OCI-LY3 (cell line): ENCODE measurements at regions not wholly inside any gene's neighbourhood (a gene's known extent, or its start where the extent isn't known, plus 50 kb on each side); places are given as distances from the start of the nearest gene placed in this dataset.

ENCODE experiments used
- H2AFZ ChIP-seq: fragments of 200-600, 300-600 bp; shearing (Covaris generic); 2 replicates; pipeline ENCODE4 v1.6.0; 2014; ENCODE audit warnings: antibody characterized with exemption, low read depth, low read length
- H3K27ac ChIP-seq: fragments of 200-600, 300-600 bp; sonication (generic); 2 replicates; pipeline ENCODE4 v1.5.1; 2014; ENCODE audit warnings: mild to moderate bottlenecking, low read length, moderate library complexity, mixed read lengths
- H3K27me3 ChIP-seq: fragments of 200-600, 300-600 bp; sonication (generic); 2 replicates; pipeline ENCODE4 v1.6.1; 2014; ENCODE audit warnings: low read depth, low read length, mixed read lengths
- H3K36me3 ChIP-seq: fragments of 200-600, 300-600 bp; sonication (generic); replicated peaks from 2 replicates; pipeline ENCODE3; 2014; ENCODE audit warnings: low read depth, low read length, mixed read lengths
- H3K4me1 ChIP-seq: fragments of 300-600, 200-600 bp; sonication (generic); 2 replicates; pipeline ENCODE4 v1.6.1; 2014; ENCODE audit warnings: low read length, mixed read lengths
- H3K4me2 ChIP-seq: fragments of 200-600, 300-600 bp; sonication (generic); 2 replicates; pipeline ENCODE4 v1.6.1; 2014; ENCODE audit warnings: low read length, mixed read lengths
- H3K4me3 ChIP-seq: fragments of 300-600, 200-600 bp; sonication (generic); 2 replicates; pipeline ENCODE4 v1.5.1; 2014; ENCODE audit warnings: antibody characterized with exemption, mild to moderate bottlenecking, low read length, moderate library complexity
- H3K79me2 ChIP-seq: fragments of 300-600, 200-600 bp; shearing (Covaris generic); 2 replicates; pipeline ENCODE4 v1.6.1; 2014; ENCODE audit warnings: mild to moderate bottlenecking, low read length, mixed read lengths
- H3K9ac ChIP-seq: fragments of 300-600, 200-600 bp; shearing (Covaris generic); 2 replicates; pipeline ENCODE4 v1.6.0; 2014; ENCODE audit warnings: mild to moderate bottlenecking, low read length, moderate library complexity
- H3K9me3 ChIP-seq: fragments of 200-600, 300-600 bp; shearing (Covaris generic); 2 replicates; pipeline ENCODE4 v1.6.1; 2014; ENCODE audit warnings: low read length, mixed read lengths; ENCODE audit not compliant: insufficient read depth
- H4K20me1 ChIP-seq: fragments of 200-600, 300-600 bp; sonication (generic); 2 replicates; pipeline ENCODE4 v1.6.1; 2016; ENCODE audit warnings: low read length, mixed read lengths; ENCODE audit not compliant: insufficient read depth
- EZH2phosphoT487 ChIP-seq: fragments of 200-600 bp; shearing (Covaris generic); IDR thresholded peaks from 2 replicates; pipeline ENCODE4 v1.6.1; 2018; ENCODE audit warnings: antibody characterized with exemption, mixed run types, low read depth
- TF ChIP-seq, protein P1 (sequence below): fragments of 200-600, 300-600 bp; sonication (generic); IDR thresholded peaks from 2 replicates; pipeline ENCODE4 v1.5.1; 2014; ENCODE audit warnings: antibody characterized with exemption, low read length, low read depth

DNA sequence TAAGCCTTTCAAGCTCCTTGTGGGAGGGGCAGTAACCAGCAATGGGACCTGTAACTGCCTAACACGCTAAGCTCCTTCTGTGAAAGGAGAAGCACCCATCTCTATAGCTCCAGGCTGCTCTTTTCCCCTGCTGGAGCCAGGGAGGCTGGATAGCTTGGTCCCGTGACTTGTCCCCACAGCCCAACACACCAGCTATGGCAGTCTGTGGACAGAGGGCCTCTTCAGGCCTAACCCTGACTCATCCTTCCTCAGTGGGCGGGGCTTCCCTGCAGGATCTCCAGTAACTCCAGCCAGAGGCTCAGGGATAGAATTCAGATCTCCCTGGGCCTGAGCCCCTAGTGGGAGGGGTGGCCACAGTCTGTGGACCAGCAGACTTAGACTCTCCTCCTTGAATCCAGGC is 1290.1 kb downstream of the PCDH7 start:
- Histone ChIP-seq H3K36me3 (peaks cover 2% of the 10 kb centered on the region), H4K20me1 (no peaks in the 10 kb centered on the region), H3K9ac (no peak overlapping the region), H3K4me3 (no peak overlapping the region), H3K27ac (no peak overlapping the region), H3K79me2 (peaks cover 20% of the 10 kb centered on the region), H2AFZ (no peak overlapping the region), H3K4me1 (no peaks in the 10 kb centered on the region), H3K4me2 (no peak overlapping the region), H3K27me3 (no peaks in the 10 kb centered on the region), H3K9me3 (no peaks in the 10 kb centered on the region)
- TF ChIP-seq, protein P1, sequence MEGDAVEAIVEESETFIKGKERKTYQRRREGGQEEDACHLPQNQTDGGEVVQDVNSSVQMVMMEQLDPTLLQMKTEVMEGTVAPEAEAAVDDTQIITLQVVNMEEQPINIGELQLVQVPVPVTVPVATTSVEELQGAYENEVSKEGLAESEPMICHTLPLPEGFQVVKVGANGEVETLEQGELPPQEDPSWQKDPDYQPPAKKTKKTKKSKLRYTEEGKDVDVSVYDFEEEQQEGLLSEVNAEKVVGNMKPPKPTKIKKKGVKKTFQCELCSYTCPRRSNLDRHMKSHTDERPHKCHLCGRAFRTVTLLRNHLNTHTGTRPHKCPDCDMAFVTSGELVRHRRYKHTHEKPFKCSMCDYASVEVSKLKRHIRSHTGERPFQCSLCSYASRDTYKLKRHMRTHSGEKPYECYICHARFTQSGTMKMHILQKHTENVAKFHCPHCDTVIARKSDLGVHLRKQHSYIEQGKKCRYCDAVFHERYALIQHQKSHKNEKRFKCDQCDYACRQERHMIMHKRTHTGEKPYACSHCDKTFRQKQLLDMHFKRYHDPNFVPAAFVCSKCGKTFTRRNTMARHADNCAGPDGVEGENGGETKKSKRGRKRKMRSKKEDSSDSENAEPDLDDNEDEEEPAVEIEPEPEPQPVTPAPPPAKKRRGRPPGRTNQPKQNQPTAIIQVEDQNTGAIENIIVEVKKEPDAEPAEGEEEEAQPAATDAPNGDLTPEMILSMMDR: no peak
- no peak for TF ChIP-seq EZH2phosphoT487

DNA sequence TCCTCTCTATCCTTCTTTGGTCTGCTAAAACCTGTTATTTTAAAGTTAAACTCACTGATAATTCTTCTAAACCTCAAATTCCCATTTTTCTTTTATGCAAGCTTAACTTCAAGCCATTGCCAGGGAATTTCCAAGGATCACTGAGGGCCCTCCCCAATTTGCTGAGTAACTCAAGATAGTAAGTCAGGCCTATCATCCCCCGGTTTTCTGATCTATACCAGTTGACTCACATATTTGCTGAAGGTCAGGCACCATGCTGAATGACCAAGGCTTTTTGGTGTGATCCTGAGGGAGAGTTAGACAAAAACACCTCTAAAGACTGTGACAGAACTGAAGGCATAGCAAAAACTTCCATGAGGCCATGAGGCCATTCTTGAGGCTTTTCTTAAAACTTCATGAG is 1301.9 kb downstream of the PCDH7 start:
- H3K4me1 ChIP-seq: no peaks in the 10 kb centered on the region
- H3K27ac ChIP-seq: no peak overlapping the region
- H3K4me3 ChIP-seq: no peak overlapping the region
- H3K79me2 ChIP-seq: no peaks in the 10 kb centered on the region; the same call in 1 of the 2 replicates
- no peak for TF ChIP-seq EZH2phosphoT487
- TF ChIP-seq, protein P1: no peak
- no peak overlapping the region for H3K4me2 ChIP-seq
- H3K27me3 ChIP-seq: no peaks in the 10 kb centered on the region
- no peak overlapping the region for H2AFZ ChIP-seq
- peaks cover 3% of the 10 kb centered on the region; the same call in 1 of the 2 replicates for H4K20me1 ChIP-seq
- no peaks in the 10 kb centered on the region for H3K9me3 ChIP-seq
- H3K9ac ChIP-seq: no peak overlapping the region
- H3K36me3 ChIP-seq: peaks cover 21% of the 10 kb centered on the region

DNA sequence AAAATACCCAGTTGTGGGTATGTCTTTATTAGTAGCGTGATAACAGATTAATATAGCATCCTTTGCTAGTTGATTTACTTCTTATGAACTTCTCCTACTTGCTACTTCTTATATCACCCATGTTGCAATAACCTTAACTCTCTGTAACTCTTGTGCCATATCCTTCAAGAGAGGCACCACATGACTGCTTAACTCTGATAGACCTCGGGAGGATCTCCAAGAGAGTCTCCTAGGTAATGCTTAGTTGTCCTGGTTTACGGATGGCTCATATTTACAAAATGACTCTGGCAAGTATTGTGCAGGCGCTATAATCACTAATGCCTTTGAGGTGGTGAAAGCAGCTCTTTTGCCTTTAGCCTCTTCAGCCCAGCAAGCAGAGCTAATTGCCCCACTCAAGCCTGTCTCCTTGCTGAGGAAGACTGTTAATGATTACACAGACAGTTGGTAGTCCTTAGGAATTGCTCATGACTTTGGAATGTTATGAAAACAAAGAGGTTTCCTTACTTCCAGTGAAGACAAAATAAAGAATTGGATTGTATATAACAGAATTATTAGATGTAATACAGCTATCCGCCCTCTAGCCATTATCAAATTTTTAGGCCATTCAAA is 1305.8 kb downstream of the PCDH7 start:
- Histone ChIP-seq H3K4me3 (no peak overlapping the region), H3K9ac (no peak overlapping the region), H3K4me2 (no peak overlapping the region), H2AFZ (no peak overlapping the region), H3K4me1 (no peaks in the 10 kb centered on the region), H3K79me2 (no peaks in the 10 kb centered on the region), H3K36me3 (peaks cover 17% of the 10 kb centered on the region), H3K27me3 (no peaks in the 10 kb centered on the region), H3K27ac (no peak overlapping the region), H4K20me1 (no peaks in the 10 kb centered on the region), H3K9me3 (no peaks in the 10 kb centered on the region)
- TF ChIP-seq EZH2phosphoT487: no peak
- TF ChIP-seq, protein P1: no peak

DNA sequence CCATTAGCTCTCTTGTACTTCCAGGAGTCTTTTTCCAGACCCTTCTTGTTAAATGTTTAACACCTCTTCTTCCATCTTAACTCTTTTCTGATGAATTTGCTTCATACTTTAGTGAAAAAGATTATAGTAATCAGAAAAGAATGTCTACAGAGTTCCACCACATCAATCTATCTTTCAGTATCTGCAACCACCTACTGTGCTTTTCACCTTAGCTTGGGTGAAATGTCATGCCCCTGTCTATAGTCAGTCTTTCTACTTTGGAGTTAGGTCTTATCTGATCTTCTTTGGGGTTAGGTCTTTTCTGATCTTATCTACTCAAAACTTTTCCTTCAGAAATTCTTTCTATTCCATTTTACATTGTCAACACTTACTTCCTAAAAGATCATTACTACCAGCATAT is 1310.2 kb downstream of the PCDH7 start:
- H3K4me1 ChIP-seq: no peaks in the 10 kb centered on the region
- no peak overlapping the region for H3K9ac ChIP-seq
- no peaks in the 10 kb centered on the region for H4K20me1 ChIP-seq
- H3K27me3 ChIP-seq: no peaks in the 10 kb centered on the region
- peaks cover 3% of the 10 kb centered on the region; the same call in 1 of the 2 replicates for H3K79me2 ChIP-seq
- no peak overlapping the region for H3K4me3 ChIP-seq
- no peaks in the 10 kb centered on the region for H3K9me3 ChIP-seq
- no peak overlapping the region for H2AFZ ChIP-seq
- TF ChIP-seq, protein P1: no peak
- TF ChIP-seq EZH2phosphoT487: no peak
- no peak overlapping the region for H3K4me2 ChIP-seq
- H3K36me3 ChIP-seq: peaks cover 4% of the 10 kb centered on the region
- no peak overlapping the region for H3K27ac ChIP-seq
